PFSK-1 (cell line): ENCODE measurements at regions not wholly inside any gene's neighbourhood (a gene's known extent, or its start where the extent isn't known, plus 50 kb on each side); places are given as distances from the start of the nearest gene placed in this dataset.

Experiments used
- FOXP2 ChIP-seq: optimal IDR thresholded peaks from 2 replicates; pipeline ENCODE3; 2011; ENCODE audit warnings: borderline replicate concordance, control low read depth, inconsistent platforms; ENCODE audit not compliant: insufficient read depth; ENCODE audit errors: extremely low read length, extremely low read depth
- POLR2AphosphoS5 ChIP-seq: IDR thresholded peaks from 2 replicates; pipeline ENCODE4 v1.6.1; 2012; ENCODE audit warnings: low read depth, mild to moderate bottlenecking, control low read depth, low read length, moderate library complexity
- REST ChIP-seq, 2 experiments: IDR thresholded peaks; 2 replicates each; pipeline versions ENCODE4 v1.6.1 to v1.8.0; 2011 to 2012; ENCODE audit warnings: low read depth in 2 of 2, low read length in 2 of 2, control low read depth in 1 of 2, inconsistent platforms in 1 of 2, mild to moderate bottlenecking in 1 of 2, moderate library complexity in 1 of 2; ENCODE audit not compliant: insufficient read depth in 1 of 2
- SIN3A ChIP-seq: IDR thresholded peaks from 2 replicates; pipeline ENCODE4 v1.6.1; 2012; ENCODE audit warnings: mild to moderate bottlenecking, low read length, moderate library complexity, borderline replicate concordance; ENCODE audit not compliant: insufficient read depth
- TAF1 ChIP-seq: IDR thresholded peaks from 2 replicates; pipeline ENCODE4 v1.6.1; 2012; ENCODE audit warnings: low read length, control low read depth, borderline replicate concordance; ENCODE audit not compliant: insufficient read depth

DNA sequence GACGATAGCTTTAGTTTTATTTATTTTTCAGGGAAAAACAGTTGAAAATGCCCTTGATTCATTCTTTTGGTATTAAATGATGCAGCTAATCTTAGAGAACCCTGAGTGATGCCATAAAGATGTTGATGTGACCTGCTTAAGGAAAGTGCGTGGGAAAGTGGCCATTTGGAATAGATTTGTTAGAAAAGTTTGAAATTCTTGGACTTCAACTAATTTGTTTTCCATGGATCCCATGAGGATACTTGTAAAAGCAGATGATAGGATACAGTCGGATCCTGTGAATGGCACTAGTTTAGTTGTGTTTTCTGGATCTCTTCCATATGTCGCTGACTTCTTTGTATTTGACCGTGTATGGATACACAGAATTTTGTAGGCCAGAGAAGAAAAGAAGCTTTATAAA is 69.0 kb downstream of the SEPTIN7 start:
- TF ChIP-seq REST (IDR thresholded peaks at IDR 0.05; ENCODE audit: insufficient read depth in 1 of 2, low read depth in 2 of 2, low read length in 2 of 2) (no peak), SIN3A (no peak), FOXP2 (no peak), TAF1 (no peak), POLR2AphosphoS5 (no peak)

- TF ChIP-seq REST (IDR thresholded peaks at IDR 0.05; ENCODE audit: insufficient read depth in 1 of 2, low read depth in 2 of 2, low read length in 2 of 2) (no peak), POLR2AphosphoS5 (no peak), FOXP2 (no peak), SIN3A (no peak), TAF1 (no peak)
These were observed 71.0 kb downstream of the SEPTIN7 start for GRCh38 chr7:35871856-35872255.

DNA sequence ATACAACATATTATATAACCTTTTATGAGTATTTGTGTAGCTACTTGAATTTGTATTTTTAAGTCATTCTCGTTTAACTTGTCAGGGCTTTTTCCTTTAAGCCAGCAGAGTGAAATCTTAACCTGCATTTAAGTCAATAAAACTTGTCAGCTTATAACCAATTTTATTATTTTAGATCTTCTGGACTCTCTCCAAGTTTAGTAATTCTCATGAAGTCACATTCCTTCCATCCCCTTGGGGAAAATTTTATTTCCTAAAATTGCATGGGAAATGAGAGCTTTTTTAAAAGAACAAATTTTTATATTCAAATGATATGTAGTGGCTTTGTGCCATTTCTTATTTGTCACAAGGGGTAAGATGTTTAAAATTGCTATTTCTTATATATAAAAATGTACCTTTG is 74.0 kb downstream of the SEPTIN7 start:
- TF ChIP-seq FOXP2 (no peak), TAF1 (no peak), POLR2AphosphoS5 (no peak), SIN3A (no peak), REST (IDR thresholded peaks at IDR 0.05; ENCODE audit: insufficient read depth in 1 of 2, low read depth in 2 of 2, low read length in 2 of 2) (no peak)

GRCh38 chr7:35875292-35875691 is 74.4 kb downstream of the SEPTIN7 start:
- TF ChIP-seq POLR2AphosphoS5 (no peak), REST (IDR thresholded peaks at IDR 0.05; ENCODE audit: insufficient read depth in 1 of 2, low read depth in 2 of 2, low read length in 2 of 2) (no peak), SIN3A (no peak), FOXP2 (no peak), TAF1 (no peak)

DNA sequence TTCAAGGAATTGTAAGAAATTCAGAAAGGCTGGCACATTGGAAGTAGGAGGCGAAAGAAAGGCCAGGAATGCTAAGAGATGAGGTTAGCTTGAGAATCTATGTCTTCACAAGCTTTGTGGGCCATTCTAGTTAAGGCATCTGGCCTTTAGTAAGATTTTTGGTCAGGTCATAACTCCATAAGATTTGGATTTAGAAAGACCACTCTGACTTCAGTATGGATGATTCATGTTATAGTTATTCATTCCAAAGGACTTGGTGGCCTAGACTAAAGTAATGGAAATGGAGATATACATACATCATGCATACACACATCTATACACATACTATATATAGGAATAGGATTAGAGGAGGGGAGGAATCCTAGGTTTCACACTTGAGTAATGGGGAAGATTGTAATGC is 77.5 kb downstream of the SEPTIN7 start:
- TF ChIP-seq TAF1 (no peak), POLR2AphosphoS5 (no peak), REST (IDR thresholded peaks at IDR 0.05; ENCODE audit: insufficient read depth in 1 of 2, low read depth in 2 of 2, low read length in 2 of 2) (no peak), FOXP2 (no peak), SIN3A (no peak)
